ENCODE measurements at regions not wholly inside any gene's neighbourhood (a gene's known extent, or its start where the extent isn't known, plus 50 kb on each side); places are given as distances from the start of the nearest gene placed in this dataset.

DNA sequence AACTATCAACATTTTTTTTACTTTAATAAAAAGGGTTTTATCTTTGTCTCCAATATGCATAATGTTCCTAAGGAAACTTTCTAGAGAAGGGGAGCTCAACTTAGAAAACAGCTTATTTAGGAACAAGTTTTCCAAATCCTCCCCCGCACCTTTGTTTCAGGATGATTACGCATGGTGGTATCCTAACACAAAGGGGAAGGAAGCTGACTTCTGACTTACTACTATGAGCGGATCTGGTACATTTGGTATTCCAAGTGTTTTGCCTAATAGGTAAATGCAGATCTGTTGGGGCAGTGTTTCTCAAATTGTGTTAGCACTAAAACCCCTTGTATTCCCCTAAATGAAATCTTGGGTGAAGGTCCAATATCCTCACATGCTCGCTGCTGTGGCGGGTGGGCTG, 229.3 kb upstream of the KLF14 start:
- Histone ChIP-seq H3K4me3 (no peak overlapping the region), H3K4me1 (peaks cover 0 to 4% of the 10 kb centered on the region in 2 donors), H3K27ac (peak overlapping the region in 1 of 2 donors; percentile 3), H3K9me3 (no peaks in the 10 kb centered on the region), H3K27me3 (no peaks in the 10 kb centered on the region), H3K36me3 (no peaks in the 10 kb centered on the region)
- no peak for DNase-seq
- no peak for TF ChIP-seq POLR2A (IDR thresholded peaks at IDR 0.05)
- TF ChIP-seq, protein P1, sequence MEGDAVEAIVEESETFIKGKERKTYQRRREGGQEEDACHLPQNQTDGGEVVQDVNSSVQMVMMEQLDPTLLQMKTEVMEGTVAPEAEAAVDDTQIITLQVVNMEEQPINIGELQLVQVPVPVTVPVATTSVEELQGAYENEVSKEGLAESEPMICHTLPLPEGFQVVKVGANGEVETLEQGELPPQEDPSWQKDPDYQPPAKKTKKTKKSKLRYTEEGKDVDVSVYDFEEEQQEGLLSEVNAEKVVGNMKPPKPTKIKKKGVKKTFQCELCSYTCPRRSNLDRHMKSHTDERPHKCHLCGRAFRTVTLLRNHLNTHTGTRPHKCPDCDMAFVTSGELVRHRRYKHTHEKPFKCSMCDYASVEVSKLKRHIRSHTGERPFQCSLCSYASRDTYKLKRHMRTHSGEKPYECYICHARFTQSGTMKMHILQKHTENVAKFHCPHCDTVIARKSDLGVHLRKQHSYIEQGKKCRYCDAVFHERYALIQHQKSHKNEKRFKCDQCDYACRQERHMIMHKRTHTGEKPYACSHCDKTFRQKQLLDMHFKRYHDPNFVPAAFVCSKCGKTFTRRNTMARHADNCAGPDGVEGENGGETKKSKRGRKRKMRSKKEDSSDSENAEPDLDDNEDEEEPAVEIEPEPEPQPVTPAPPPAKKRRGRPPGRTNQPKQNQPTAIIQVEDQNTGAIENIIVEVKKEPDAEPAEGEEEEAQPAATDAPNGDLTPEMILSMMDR (IDR thresholded peaks at IDR 0.05), result no peak
- intact Hi-C loops (cut with DNase I; ENCODE audit: low total_unique reads), result no loop called here

DNA sequence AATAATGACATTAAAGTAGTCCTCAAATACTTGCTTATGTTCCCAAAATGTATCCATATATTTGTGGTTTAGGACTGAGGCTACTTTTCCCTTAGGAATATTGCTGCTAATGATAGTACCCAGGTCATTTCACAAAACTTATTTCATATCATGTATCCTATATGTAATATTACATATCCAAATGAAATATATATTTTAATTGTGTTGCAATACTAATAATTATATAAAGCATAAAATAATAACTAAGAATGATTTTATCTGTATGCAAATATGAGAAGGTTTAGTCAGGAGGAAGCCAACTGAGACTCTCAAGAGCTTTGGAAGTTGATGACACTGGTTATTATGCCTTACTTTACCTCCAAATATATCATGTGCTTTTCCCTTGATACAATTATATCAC, 231.5 kb upstream of the KLF14 start:
- intact Hi-C loops (cut with DNase I; ENCODE audit: low total_unique reads), result no loop called here
- H3K27me3 ChIP-seq, result no peaks in the 10 kb centered on the region
- TF ChIP-seq, protein P1 (IDR thresholded peaks at IDR 0.05), result no peak
- no peak for TF ChIP-seq POLR2A (IDR thresholded peaks at IDR 0.05)
- no peak overlapping the region for H3K27ac ChIP-seq
- H3K9me3 ChIP-seq, result no peaks in the 10 kb centered on the region
- H3K36me3 ChIP-seq, result no peaks in the 10 kb centered on the region
- no peak for DNase-seq
- peaks cover 0 to 3% of the 10 kb centered on the region in 2 donors for H3K4me1 ChIP-seq
- no peak overlapping the region for H3K4me3 ChIP-seq

DNA sequence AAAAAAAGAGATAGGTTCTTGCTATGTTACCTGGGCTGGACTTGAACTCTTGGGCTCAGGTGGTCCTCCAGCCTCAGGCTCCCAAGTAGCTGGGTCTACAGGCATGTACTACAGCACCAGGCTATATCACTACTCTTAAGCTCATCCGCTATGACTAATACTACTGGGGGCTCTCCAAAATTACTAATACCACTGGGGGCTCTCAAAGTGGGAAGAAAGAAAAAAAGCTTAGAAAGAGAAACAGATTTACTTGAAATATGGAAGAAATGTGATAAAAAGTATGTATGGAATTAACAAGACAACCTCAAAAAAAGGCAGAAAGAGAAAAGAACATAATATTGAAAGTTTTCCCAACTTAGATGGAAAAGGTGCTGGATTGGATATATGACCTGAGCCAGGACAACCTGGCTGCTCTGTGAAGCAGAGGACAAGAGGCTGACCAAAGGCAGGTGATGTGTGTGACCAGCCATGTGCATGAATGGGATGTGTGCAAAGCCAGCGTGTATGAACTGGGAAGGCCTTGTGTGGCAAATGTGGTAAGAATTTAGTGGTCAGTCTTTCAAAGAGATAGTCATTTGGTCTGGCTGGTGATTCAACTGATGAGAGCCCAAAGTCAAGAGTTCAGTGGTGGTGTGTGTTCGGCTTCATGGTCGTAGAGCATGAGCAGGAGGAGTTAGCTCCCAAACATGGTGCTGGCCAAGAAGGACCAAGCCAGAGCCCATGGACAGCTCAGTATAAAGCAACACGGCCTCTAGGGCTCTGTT, 232.4 kb upstream of the KLF14 start:
- intact Hi-C loops (cut with DNase I; ENCODE audit: low total_unique reads), result no loop called here
- no peak for DNase-seq
- TF ChIP-seq, protein P1 (IDR thresholded peaks at IDR 0.05), result no peak
- no peak for TF ChIP-seq POLR2A (IDR thresholded peaks at IDR 0.05)
- Histone ChIP-seq H3K4me3 (no peak overlapping the region), H3K9me3 (no peaks in the 10 kb centered on the region), H3K36me3 (no peaks in the 10 kb centered on the region), H3K27me3 (no peaks in the 10 kb centered on the region), H3K27ac (no peak overlapping the region), H3K4me1 (peaks cover 0 to 5% of the 10 kb centered on the region in 2 donors)

DNA sequence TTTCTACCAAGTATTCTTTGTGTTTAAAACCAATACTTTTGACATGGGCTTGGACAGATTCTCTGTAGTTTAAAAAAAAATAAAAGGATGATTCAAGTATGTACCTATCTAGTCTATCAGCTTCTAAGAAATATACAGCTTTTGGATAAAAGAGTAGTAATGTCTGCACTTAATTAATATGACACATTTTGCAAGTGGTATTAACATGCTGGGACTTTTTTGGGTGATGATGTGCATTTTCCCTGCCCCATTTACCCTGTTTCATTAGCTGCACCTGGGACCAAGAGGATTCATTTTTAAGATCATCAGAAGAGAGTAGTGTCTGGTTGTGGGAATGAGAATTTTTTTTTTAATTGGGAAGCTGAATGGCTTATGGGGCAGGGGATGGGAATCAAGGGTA, 236.2 kb upstream of the KLF14 start:
- Histone ChIP-seq H3K4me3 (no peak overlapping the region), H3K4me1 (peaks cover 0 to 13% of the 10 kb centered on the region in 2 donors), H3K27me3 (no peaks in the 10 kb centered on the region), H3K27ac (peak overlapping the region in 1 of 2 donors; percentile 60), H3K9me3 (no peaks in the 10 kb centered on the region), H3K36me3 (no peaks in the 10 kb centered on the region)
- DNase-seq, result no peak
- intact Hi-C loops (cut with DNase I; ENCODE audit: low total_unique reads), result no loop called here
- TF ChIP-seq, protein P1 (IDR thresholded peaks at IDR 0.05), result no peak
- TF ChIP-seq POLR2A (IDR thresholded peaks at IDR 0.05), result no peak

DNA sequence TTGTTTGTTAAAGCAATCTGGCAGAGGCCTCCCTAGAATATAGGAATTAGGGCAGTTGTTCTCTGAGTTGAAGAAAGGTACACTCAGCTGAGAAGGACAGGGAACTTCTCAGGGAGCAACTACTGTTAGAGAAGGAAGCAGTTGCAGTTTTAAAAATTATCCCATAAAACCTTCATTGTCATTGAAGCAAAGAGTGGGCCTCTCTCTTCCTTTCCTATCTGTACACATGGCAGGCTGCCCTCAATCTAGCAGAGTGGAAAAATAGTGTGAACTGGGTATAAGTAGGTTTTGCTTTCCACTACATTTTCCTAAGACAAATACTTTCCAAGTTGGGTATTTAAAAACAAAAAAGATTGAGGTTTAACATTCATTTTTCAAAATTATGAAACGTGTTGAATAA, 236.7 kb upstream of the KLF14 start:
- intact Hi-C loops (cut with DNase I; ENCODE audit: low total_unique reads), result no loop called here
- Histone ChIP-seq H3K4me1 (peaks cover 0 to 13% of the 10 kb centered on the region in 2 donors), H3K27me3 (no peaks in the 10 kb centered on the region), H3K4me3 (no peak overlapping the region), H3K36me3 (no peaks in the 10 kb centered on the region), H3K9me3 (no peaks in the 10 kb centered on the region), H3K27ac (peak overlapping the region; percentile 38 to 60)
- TF ChIP-seq, protein P1 (IDR thresholded peaks at IDR 0.05), result no peak
- no peak for TF ChIP-seq POLR2A (IDR thresholded peaks at IDR 0.05)
- no peak for DNase-seq
